ENCODE measurements at regions not wholly inside any gene's neighbourhood (a gene's known extent, or its start where the extent isn't known, plus 50 kb on each side); places are given as distances from the start of the nearest gene placed in this dataset.
A peak's percentile ranks its signal among the peaks of the same experiment; 100 is the strongest.

GRCh38 chr5:163347671-163348070 is 89.7 kb upstream of the CCNG1 start:
- Histone ChIP-seq H3K9ac (ENCODE audit: extremely low read depth, insufficient read length, low read length) (no peak overlapping the region), H3K79me1 (ENCODE audit: insufficient read depth, low read depth, low read length, poor library complexity, severe bottlenecking) (no peaks in the 10 kb centered on the region), H4K5ac (ENCODE audit: insufficient read length, low read depth, low read length) (no peak overlapping the region), H3K14ac (ENCODE audit: insufficient read depth, low read length) (no peak overlapping the region), H2BK20ac (ENCODE audit: low read depth, low read length, poor library complexity, severe bottlenecking) (no peak overlapping the region), H4K8ac (replicated peaks; ENCODE audit: insufficient read length, low read depth, low read length) (no peak overlapping the region), H3K18ac (ENCODE audit: insufficient read length, low read depth, low read length) (no peak overlapping the region), H2AFZ (ENCODE audit: low read length) (no peak overlapping the region), H3K27me3 (ENCODE audit: insufficient read depth, low read length) (no peaks in the 10 kb centered on the region), H3K4ac (ENCODE audit: low read depth, low read length) (no peak overlapping the region), H2BK12ac (ENCODE audit: insufficient read length, low read depth, low read length) (no peak overlapping the region), H3K9me3 (ENCODE audit: control insufficient read depth, low read depth, low read length) (no peaks in the 10 kb centered on the region), H2AK5ac (ENCODE audit: insufficient read length, low read length) (no peak overlapping the region), H3K4me2 (ENCODE audit: insufficient read depth, insufficient read length, low read length) (no peak overlapping the region), H3K27ac (ENCODE audit: insufficient read length, low read depth, low read length) (no peak overlapping the region), H3T11ph (ENCODE audit: low read length) (no peak overlapping the region), H4K91ac (ENCODE audit: insufficient read length, low read depth, low read length) (no peak overlapping the region), H2BK5ac (ENCODE audit: insufficient read length, low read length) (no peak overlapping the region), H3K79me2 (ENCODE audit: insufficient read depth, low read length) (no peaks in the 10 kb centered on the region), H3K23me2 (ENCODE audit: insufficient read length, low read depth, low read length, poor library complexity, severe bottlenecking) (no peaks in the 10 kb centered on the region), H2BK15ac (ENCODE audit: low read depth, low read length) (no peak overlapping the region), H2BK120ac (ENCODE audit: low read depth, low read length, poor library complexity, severe bottlenecking) (no peak overlapping the region), H3K23ac (ENCODE audit: insufficient read length, low read depth, low read length) (no peak overlapping the region), H3K56ac (ENCODE audit: insufficient read length, low read depth, low read length) (no peak overlapping the region), H3K4me1 (ENCODE audit: insufficient read depth, low read length) (peaks cover 4% of the 10 kb centered on the region), H4K20me1 (ENCODE audit: control insufficient read depth, insufficient read depth, insufficient read length) (no peaks in the 10 kb centered on the region)
- Mint-ChIP-seq H3K27me3 (ENCODE audit: low read depth) (no peaks in the 10 kb centered on the region), H3K27ac (peak overlapping the region; percentile 17 to 47 (median 40); a peak in 2 of 7 replicates), H3K4me3 (no peak overlapping the region), H3K9me3 (no peaks in the 10 kb centered on the region), H3K36me3 (ENCODE audit: insufficient read depth in 1 of 3, low read depth in 3 of 3) (no peaks in the 10 kb centered on the region), H3K4me1 (peaks cover 6 to 15% of the 10 kb centered on the region in 2 experiments)
- DNase-seq = peak; percentile 58
- no CpG with 5 or more reads among the region's 2 CpGs for WGBS (ENCODE audit: extremely low coverage, insufficient read length, low lambda C conversion rate)
- TF ChIP-seq, protein P1, sequence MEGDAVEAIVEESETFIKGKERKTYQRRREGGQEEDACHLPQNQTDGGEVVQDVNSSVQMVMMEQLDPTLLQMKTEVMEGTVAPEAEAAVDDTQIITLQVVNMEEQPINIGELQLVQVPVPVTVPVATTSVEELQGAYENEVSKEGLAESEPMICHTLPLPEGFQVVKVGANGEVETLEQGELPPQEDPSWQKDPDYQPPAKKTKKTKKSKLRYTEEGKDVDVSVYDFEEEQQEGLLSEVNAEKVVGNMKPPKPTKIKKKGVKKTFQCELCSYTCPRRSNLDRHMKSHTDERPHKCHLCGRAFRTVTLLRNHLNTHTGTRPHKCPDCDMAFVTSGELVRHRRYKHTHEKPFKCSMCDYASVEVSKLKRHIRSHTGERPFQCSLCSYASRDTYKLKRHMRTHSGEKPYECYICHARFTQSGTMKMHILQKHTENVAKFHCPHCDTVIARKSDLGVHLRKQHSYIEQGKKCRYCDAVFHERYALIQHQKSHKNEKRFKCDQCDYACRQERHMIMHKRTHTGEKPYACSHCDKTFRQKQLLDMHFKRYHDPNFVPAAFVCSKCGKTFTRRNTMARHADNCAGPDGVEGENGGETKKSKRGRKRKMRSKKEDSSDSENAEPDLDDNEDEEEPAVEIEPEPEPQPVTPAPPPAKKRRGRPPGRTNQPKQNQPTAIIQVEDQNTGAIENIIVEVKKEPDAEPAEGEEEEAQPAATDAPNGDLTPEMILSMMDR (conservative IDR thresholded peaks at IDR 0.05) = peak; percentile 94
